ENCODE measurements at regions not wholly inside any gene's neighbourhood (a gene's known extent, or its start where the extent isn't known, plus 50 kb on each side); places are given as distances from the start of the nearest gene placed in this dataset.

GRCh38 chr2:235312571-235312970 lies 181.3 kb upstream of the AGAP1 start:
- H3K9me3 ChIP-seq (ENCODE audit: insufficient read depth in 2 of 2, low read depth in 1 of 2, low read length in 1 of 2): peaks cover 0 to 4% of the 10 kb centered on the region in 2 experiments; a peak in 1 of 4 replicates
- H3K4me3 ChIP-seq (ENCODE audit: extremely low read depth in 1 of 4, insufficient read depth in 2 of 4, low read depth in 3 of 4, low read length in 4 of 4): no peak overlapping the region
- DNase-seq (ENCODE audit: low read depth in 1 of 2, low spot score in 2 of 2) (no peak), FAIRE-seq (no peak)
- no peak overlapping the region for H2BK15ac ChIP-seq (ENCODE audit: low read length)
- no peak overlapping the region for H2AK5ac ChIP-seq (ENCODE audit: low read depth, low read length)
- ChIA-PET POLR2A (ENCODE audit: partially characterized antibody) (interaction anchor here (1.0 kb wide), 1 partner anchor 10 kb away, joined by 3 read pairs; no protein-coding TSS in a partner anchor), CTCF (ENCODE audit: partially characterized antibody) (interaction anchor here (0.6 to 2.7 kb wide), 3 partner anchors 13 to 467 kb away, joined by 3 to 10 read pairs (median 3); no protein-coding TSS in a partner anchor)
- H4K20me1 ChIP-seq (replicated peaks in 1 of 2; ENCODE audit: control insufficient read depth in 1 of 2, insufficient read depth in 2 of 2, low read length in 2 of 2): no peaks in the 10 kb centered on the region
- no peak overlapping the region for H4K8ac ChIP-seq (ENCODE audit: extremely low read depth, insufficient read depth, low read length)
- 84% methylated on average over 2 of the region's 2 CpGs; no CpG with 5 or more reads in 1 of the 2 experiments for WGBS, 2 experiments (ENCODE audit: extremely low coverage in 1 of 2, insufficient coverage in 1 of 2, insufficient read length in 1 of 2, insufficient replicate concordance in 2 of 2, low coverage in 1 of 2, low lambda C conversion rate in 2 of 2, missing lambda C conversion rate in 1 of 2)
- no peak overlapping the region for H3K14ac ChIP-seq (ENCODE audit: insufficient read length)
- H4K5ac ChIP-seq (ENCODE audit: insufficient read length, low read depth, low read length): no peak overlapping the region
- no peak overlapping the region for H2BK20ac ChIP-seq (ENCODE audit: low read length)
- no peaks in the 10 kb centered on the region for H3K23me2 ChIP-seq (ENCODE audit: low read depth, low read length)
- H2BK120ac ChIP-seq (replicated peaks; ENCODE audit: low read depth, low read length): no peak overlapping the region
- H3K27ac ChIP-seq (ENCODE audit: low read depth, low read length): no peak overlapping the region
- no peak overlapping the region for H2AFZ ChIP-seq (ENCODE audit: low read length)
- H4K91ac ChIP-seq (replicated peaks; ENCODE audit: insufficient read length, low read length): no peak overlapping the region
- no peak overlapping the region for H2BK5ac ChIP-seq (ENCODE audit: low read depth, low read length)
- no peaks in the 10 kb centered on the region for H3K27me3 ChIP-seq (replicated peaks in 1 of 4; ENCODE audit: control insufficient read depth in 3 of 4, extremely low read depth in 1 of 4, insufficient read depth in 3 of 4, low read length in 3 of 4)
- H3K4me2 ChIP-seq (ENCODE audit: insufficient read depth in 1 of 2, low read depth in 2 of 2, low read length in 2 of 2): no peak overlapping the region
- no peaks in the 10 kb centered on the region for H3K36me3 ChIP-seq (ENCODE audit: control insufficient read depth in 2 of 4, insufficient read depth in 4 of 4, low read length in 3 of 4)
- no peak overlapping the region for H3K18ac ChIP-seq (ENCODE audit: extremely low read depth, low read length)
- H3K4me1 ChIP-seq (replicated peaks in 1 of 4; ENCODE audit: control insufficient read depth in 3 of 4, insufficient read depth in 4 of 4, low read length in 3 of 4): no peaks in the 10 kb centered on the region
- no peak overlapping the region for H3K4ac ChIP-seq (replicated peaks; ENCODE audit: insufficient read length, low read depth, low read length)
- no peak overlapping the region for H3K9ac ChIP-seq (replicated peaks in 1 of 4; ENCODE audit: extremely low read depth in 1 of 4, low read depth in 3 of 4, low read length in 3 of 4)
- H2BK12ac ChIP-seq (ENCODE audit: low read depth, low read length): no peak overlapping the region
- H3K79me2 ChIP-seq (ENCODE audit: control insufficient read depth in 1 of 2, insufficient read depth in 2 of 2, low read length in 2 of 2): no peaks in the 10 kb centered on the region
- H3K56ac ChIP-seq (replicated peaks; ENCODE audit: insufficient read length, low read depth, low read length): no peak overlapping the region
- no peaks in the 10 kb centered on the region for H3K79me1 ChIP-seq (ENCODE audit: low read depth, low read length)
- no peak overlapping the region for H3K23ac ChIP-seq (ENCODE audit: insufficient read length)
- no peak for TF ChIP-seq CHD1 (IDR thresholded peaks at IDR 0.05; ENCODE audit: low read depth, low read length)
- no peak for TF ChIP-seq TAF1 (IDR thresholded peaks at IDR 0.05; ENCODE audit: low read depth, low read length)
- TF ChIP-seq EP300 (IDR thresholded peaks at IDR 0.05; ENCODE audit: borderline replicate concordance in 1 of 2, low read depth in 2 of 2, low read length in 2 of 2): no peak
- TF ChIP-seq EZH2 (IDR thresholded peaks at IDR 0.05; ENCODE audit: low read depth, low read length, severe bottlenecking): no peak
- no peak for TF ChIP-seq TCF12 (IDR thresholded peaks at IDR 0.05; ENCODE audit: low read depth, low read length)
- no peak for TF ChIP-seq CBX8 (IDR thresholded peaks at IDR 0.05; ENCODE audit: borderline replicate concordance, low read depth, low read length)
- TF ChIP-seq POU5F1 (IDR thresholded peaks at IDR 0.05; ENCODE audit: low read depth, low read length): no peak
- no peak for TF ChIP-seq YY1 (IDR thresholded peaks at IDR 0.05; ENCODE audit: low read depth, low read length)
- no peak for TF ChIP-seq HDAC2 (IDR thresholded peaks at IDR 0.05; ENCODE audit: borderline replicate concordance in 1 of 2, low read depth in 2 of 2, low read length in 2 of 2)
- TF ChIP-seq BACH1 (IDR thresholded peaks at IDR 0.05; ENCODE audit: low read length): no peak
- TF ChIP-seq, protein P1, sequence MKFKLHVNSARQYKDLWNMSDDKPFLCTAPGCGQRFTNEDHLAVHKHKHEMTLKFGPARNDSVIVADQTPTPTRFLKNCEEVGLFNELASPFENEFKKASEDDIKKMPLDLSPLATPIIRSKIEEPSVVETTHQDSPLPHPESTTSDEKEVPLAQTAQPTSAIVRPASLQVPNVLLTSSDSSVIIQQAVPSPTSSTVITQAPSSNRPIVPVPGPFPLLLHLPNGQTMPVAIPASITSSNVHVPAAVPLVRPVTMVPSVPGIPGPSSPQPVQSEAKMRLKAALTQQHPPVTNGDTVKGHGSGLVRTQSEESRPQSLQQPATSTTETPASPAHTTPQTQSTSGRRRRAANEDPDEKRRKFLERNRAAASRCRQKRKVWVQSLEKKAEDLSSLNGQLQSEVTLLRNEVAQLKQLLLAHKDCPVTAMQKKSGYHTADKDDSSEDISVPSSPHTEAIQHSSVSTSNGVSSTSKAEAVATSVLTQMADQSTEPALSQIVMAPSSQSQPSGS (IDR thresholded peaks at IDR 0.05; ENCODE audit: low read length): no peak
- no peak for TF ChIP-seq GABPA (IDR thresholded peaks at IDR 0.05; ENCODE audit: borderline replicate concordance, insufficient read depth, low read length)
- TF ChIP-seq SIRT6 (IDR thresholded peaks at IDR 0.05; ENCODE audit: low read length): no peak
